ENCODE measurements at regions not wholly inside any gene's neighbourhood (a gene's known extent, or its start where the extent isn't known, plus 50 kb on each side); places are given as distances from the start of the nearest gene placed in this dataset.

GRCh38 chr13:84821261-84821660 lies 939.0 kb upstream of the SLITRK1 start:
- TF ChIP-seq CTCF (IDR thresholded peaks at IDR 0.05; ENCODE audit: poor library complexity), result no peak
- no peak for TF ChIP-seq EZH2phosphoT487 (IDR thresholded peaks at IDR 0.05; ENCODE audit: low read depth, severe bottlenecking, unreplicated experiment)
- TF ChIP-seq EZH2 (IDR thresholded peaks at IDR 0.05; ENCODE audit: borderline replicate concordance), result no peak
